Skeletal muscle satellite cell (primary cell): ENCODE measurements at regions not wholly inside any gene's neighbourhood (a gene's known extent, or its start where the extent isn't known, plus 50 kb on each side); places are given as distances from the start of the nearest gene placed in this dataset.
A peak's percentile ranks its signal among the peaks of the same experiment; 100 is the strongest.

ENCODE experiments used
- H3K27me3 ChIP-seq: 2 replicates; pipeline ENCODE4 v1.7.0; 2013; ENCODE audit warnings: low read length; ENCODE audit not compliant: control insufficient read depth, insufficient read depth
- H3K36me3 ChIP-seq: 2 replicates; pipeline ENCODE4 v1.7.0; 2013; ENCODE audit warnings: mild to moderate bottlenecking, control low read depth, low read length; ENCODE audit not compliant: insufficient read depth
- H3K4me1 ChIP-seq: 2 replicates; pipeline ENCODE4 v1.7.0; 2013; ENCODE audit warnings: low read length; ENCODE audit not compliant: control insufficient read depth, insufficient read depth
- H3K4me2 ChIP-seq: 2 replicates; pipeline ENCODE4 v1.7.0; 2013; ENCODE audit warnings: mild to moderate bottlenecking, low read length
- H3K4me3 ChIP-seq: 2 replicates; pipeline ENCODE4 v1.7.0; 2013; ENCODE audit warnings: low read length
- H3K9ac ChIP-seq: 2 replicates; pipeline ENCODE4 v1.7.0; 2013; ENCODE audit warnings: mild to moderate bottlenecking, low read depth, low read length, moderate library complexity
- H3K9me3 ChIP-seq: replicated peaks from 2 replicates; pipeline ENCODE4 v1.7.0; 2013; ENCODE audit warnings: mild to moderate bottlenecking, control low read depth, low read length

GRCh38 chr2:12432985-12433625, 283.6 kb upstream of the TRIB2 start:
- H3K27me3 ChIP-seq: no peaks in the 10 kb centered on the region
- H3K9ac ChIP-seq: peak overlapping the region; percentile 38
- H3K36me3 ChIP-seq: no peaks in the 10 kb centered on the region
- peak overlapping the region; percentile 3 for H3K4me2 ChIP-seq
- H3K9me3 ChIP-seq: no peaks in the 10 kb centered on the region
- no peak overlapping the region for H3K4me3 ChIP-seq
- peaks cover 41% of the 10 kb centered on the region for H3K4me1 ChIP-seq

GRCh38 chr2:12433626-12433990, 283.1 kb upstream of the TRIB2 start:
- no peaks in the 10 kb centered on the region for H3K9me3 ChIP-seq
- H3K27me3 ChIP-seq: no peaks in the 10 kb centered on the region
- H3K9ac ChIP-seq: peak overlapping the region; percentile 38
- H3K36me3 ChIP-seq: no peaks in the 10 kb centered on the region
- H3K4me1 ChIP-seq: peaks cover 38% of the 10 kb centered on the region
- H3K4me2 ChIP-seq: no peak overlapping the region
- H3K4me3 ChIP-seq: no peak overlapping the region

GRCh38 chr2:12434630-12435098, 282.1 kb upstream of the TRIB2 start:
- Histone ChIP-seq H3K9me3 (no peaks in the 10 kb centered on the region), H3K4me2 (no peak overlapping the region), H3K27me3 (no peaks in the 10 kb centered on the region), H3K36me3 (no peaks in the 10 kb centered on the region), H3K4me1 (peaks cover 27% of the 10 kb centered on the region), H3K4me3 (no peak overlapping the region), H3K9ac (no peak overlapping the region)

GRCh38 chr2:12435430-12436222, 281.1 kb upstream of the TRIB2 start:
- H3K4me1 ChIP-seq: peaks cover 20% of the 10 kb centered on the region
- no peaks in the 10 kb centered on the region for H3K9me3 ChIP-seq
- H3K4me2 ChIP-seq: no peak overlapping the region
- H3K27me3 ChIP-seq: no peaks in the 10 kb centered on the region
- no peak overlapping the region for H3K9ac ChIP-seq
- no peak overlapping the region for H3K4me3 ChIP-seq
- no peaks in the 10 kb centered on the region for H3K36me3 ChIP-seq

GRCh38 chr2:12436483-12436882, 280.3 kb upstream of the TRIB2 start:
- peaks cover 22% of the 10 kb centered on the region for H3K4me1 ChIP-seq
- H3K4me3 ChIP-seq: no peak overlapping the region
- no peaks in the 10 kb centered on the region for H3K9me3 ChIP-seq
- no peak overlapping the region for H3K4me2 ChIP-seq
- H3K36me3 ChIP-seq: no peaks in the 10 kb centered on the region
- no peaks in the 10 kb centered on the region for H3K27me3 ChIP-seq
- H3K9ac ChIP-seq: no peak overlapping the region

GRCh38 chr2:12436935-12437561, 279.7 kb upstream of the TRIB2 start:
- H3K4me1 ChIP-seq: peaks cover 25% of the 10 kb centered on the region
- no peaks in the 10 kb centered on the region for H3K27me3 ChIP-seq
- no peaks in the 10 kb centered on the region for H3K9me3 ChIP-seq
- H3K9ac ChIP-seq: no peak overlapping the region
- H3K4me3 ChIP-seq: no peak overlapping the region
- H3K4me2 ChIP-seq: no peak overlapping the region
- no peaks in the 10 kb centered on the region for H3K36me3 ChIP-seq

GRCh38 chr2:12440731-12441130, 276.0 kb upstream of the TRIB2 start:
- H3K9me3 ChIP-seq: no peaks in the 10 kb centered on the region
- H3K27me3 ChIP-seq: no peaks in the 10 kb centered on the region

GRCh38 chr2:12441750-12442475, 274.8 kb upstream of the TRIB2 start:
- peaks cover 22% of the 10 kb centered on the region for H3K4me1 ChIP-seq
- H3K36me3 ChIP-seq: no peaks in the 10 kb centered on the region
- no peak overlapping the region for H3K9ac ChIP-seq
- H3K27me3 ChIP-seq: no peaks in the 10 kb centered on the region
- no peaks in the 10 kb centered on the region for H3K9me3 ChIP-seq
- no peak overlapping the region for H3K4me2 ChIP-seq
- no peak overlapping the region for H3K4me3 ChIP-seq

More at GRCh38 chr2:12440731-12441130, 276.0 kb upstream of the TRIB2 start:
- Histone ChIP-seq H3K36me3 (no peaks in the 10 kb centered on the region), H3K4me2 (no peak overlapping the region), H3K9ac (no peak overlapping the region), H3K4me1 (peaks cover 22% of the 10 kb centered on the region), H3K4me3 (no peak overlapping the region)

- Histone ChIP-seq H3K9ac (no peak overlapping the region), H3K4me2 (no peak overlapping the region), H3K4me3 (no peak overlapping the region)
Measured at GRCh38 chr2:12442476-12442847, 274.3 kb upstream of the TRIB2 start.

GRCh38 chr2:12448846-12449505, 267.8 kb upstream of the TRIB2 start:
- H3K36me3 ChIP-seq: no peaks in the 10 kb centered on the region
- H3K4me3 ChIP-seq: no peak overlapping the region
- H3K9me3 ChIP-seq: no peaks in the 10 kb centered on the region
- peaks cover 13% of the 10 kb centered on the region for H3K4me1 ChIP-seq
- no peak overlapping the region for H3K4me2 ChIP-seq
- no peaks in the 10 kb centered on the region for H3K27me3 ChIP-seq
- no peak overlapping the region for H3K9ac ChIP-seq

More at GRCh38 chr2:12442476-12442847, 274.3 kb upstream of the TRIB2 start:
- no peaks in the 10 kb centered on the region for H3K27me3 ChIP-seq
- H3K36me3 ChIP-seq: no peaks in the 10 kb centered on the region
- peaks cover 22% of the 10 kb centered on the region for H3K4me1 ChIP-seq
- no peaks in the 10 kb centered on the region for H3K9me3 ChIP-seq

GRCh38 chr2:12451726-12452125, 265.0 kb upstream of the TRIB2 start:
- Histone ChIP-seq H3K4me1 (peaks cover 16% of the 10 kb centered on the region), H3K9ac (no peak overlapping the region)

More at GRCh38 chr2:12451726-12452125, 265.0 kb upstream of the TRIB2 start:
- no peaks in the 10 kb centered on the region for H3K9me3 ChIP-seq
- H3K27me3 ChIP-seq: no peaks in the 10 kb centered on the region
- no peak overlapping the region for H3K4me3 ChIP-seq
- H3K36me3 ChIP-seq: no peaks in the 10 kb centered on the region
- H3K4me2 ChIP-seq: peak overlapping the region; percentile 16
